Posterior vena cava (tissue), 2 donors: ENCODE measurements at regions not wholly inside any gene's neighbourhood (a gene's known extent, or its start where the extent isn't known, plus 50 kb on each side); places are given as distances from the start of the nearest gene placed in this dataset.
A peak's percentile ranks its signal among the peaks of the same experiment; 100 is the strongest.

Experiments
- DNase-seq: peaks from one replicate; pipeline ENCODE4 v3.0.0-alpha.2; 2020; ENCODE audit warnings: low spot score
- intact Hi-C, 2 donors: fragments of 100-400 bp; cut with DNase I; formaldehyde crosslinking; loops; one replicate each; pipeline versions ENCODE4 v1.14.1 to v1.14.2; 2022 to 2023
- donor health status: DM: yes; HTN: yes; CAD: no.
- donor health status: DM: yes; HTN: yes; CAD: no.

DNA sequence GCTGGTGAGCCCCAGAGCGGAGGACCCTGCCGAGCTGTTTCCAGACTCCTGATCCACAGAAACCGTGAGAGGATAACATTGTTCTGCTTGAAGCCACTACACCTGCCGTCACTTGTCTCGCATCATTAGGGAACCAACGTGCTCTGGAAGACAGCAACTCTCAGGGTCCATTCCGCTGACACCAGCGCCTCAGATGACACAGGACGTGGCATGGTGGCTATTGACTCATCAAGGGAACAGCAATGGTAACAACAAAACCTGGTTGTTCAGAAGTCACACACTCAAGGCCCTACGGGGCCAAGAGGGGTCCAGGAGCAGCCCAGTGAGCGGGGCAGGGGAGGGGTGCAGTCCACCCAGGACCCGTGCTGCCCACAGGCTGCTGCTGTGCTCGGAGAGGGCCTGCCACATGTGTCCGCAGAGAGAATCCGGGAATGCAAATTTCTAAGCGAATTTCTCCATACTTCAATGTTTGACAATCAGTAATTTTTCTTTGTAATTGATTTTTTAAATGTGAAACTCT lies 110.4 kb downstream of the TTLL2 start:
- DNase-seq = no peak
- intact Hi-C loops = no loop called here

DNA sequence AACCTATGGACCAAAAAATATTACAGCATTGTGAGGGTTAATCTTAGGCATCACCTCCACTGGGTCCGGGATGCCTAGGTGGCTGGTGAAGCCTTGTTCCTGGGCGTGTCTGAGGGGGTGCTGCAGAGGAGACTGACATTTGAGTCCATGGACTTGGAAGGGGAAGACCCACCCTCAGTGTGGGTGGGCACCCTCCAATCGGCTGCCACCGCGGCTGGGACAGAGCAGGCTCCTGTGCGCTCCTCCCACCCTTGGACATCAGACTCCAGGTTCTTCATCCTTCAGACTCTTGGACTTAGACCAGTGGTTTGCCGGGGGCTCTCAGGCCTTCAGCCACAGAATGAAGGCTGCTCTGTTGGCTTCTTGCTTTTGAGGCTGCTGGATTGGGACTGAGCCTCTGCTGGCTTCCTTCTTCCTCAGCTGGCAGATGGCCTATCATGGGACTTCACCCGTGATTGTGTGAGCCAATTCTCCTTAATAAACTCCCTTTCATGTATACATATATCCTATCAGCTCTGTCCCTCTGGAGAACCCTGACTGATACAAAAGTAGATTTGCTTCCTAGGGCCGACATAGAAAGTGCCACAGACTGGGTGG lies 113.1 kb downstream of the TTLL2 start:
- intact Hi-C loops = no loop called here
- peak; percentile 58 for DNase-seq

DNA sequence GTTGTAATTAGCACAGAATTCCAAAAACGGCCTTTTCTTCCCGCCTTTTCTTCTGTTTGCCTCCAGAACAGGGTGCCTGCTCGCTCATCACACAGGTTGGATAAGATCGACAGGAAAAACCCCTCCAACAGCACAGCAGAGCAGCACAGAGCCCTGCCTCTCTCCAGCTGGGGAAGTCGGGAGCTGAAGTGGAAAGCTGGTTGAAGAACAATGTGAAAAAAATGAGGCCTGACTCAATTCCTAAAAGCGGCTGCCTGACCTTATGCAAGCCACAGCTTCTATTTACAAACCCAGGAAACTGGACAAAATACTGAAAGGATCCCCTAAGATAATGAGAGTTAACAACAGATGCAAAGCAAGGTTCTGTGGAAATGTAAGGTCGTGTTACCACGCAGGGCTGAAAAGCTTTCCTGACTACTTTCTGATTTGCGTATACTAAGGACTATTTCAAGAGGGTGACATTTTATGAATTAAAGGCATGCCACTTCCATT lies 116.9 kb downstream of the TTLL2 start:
- DNase-seq = peak; percentile 40
- intact Hi-C loops = no loop called here

DNA sequence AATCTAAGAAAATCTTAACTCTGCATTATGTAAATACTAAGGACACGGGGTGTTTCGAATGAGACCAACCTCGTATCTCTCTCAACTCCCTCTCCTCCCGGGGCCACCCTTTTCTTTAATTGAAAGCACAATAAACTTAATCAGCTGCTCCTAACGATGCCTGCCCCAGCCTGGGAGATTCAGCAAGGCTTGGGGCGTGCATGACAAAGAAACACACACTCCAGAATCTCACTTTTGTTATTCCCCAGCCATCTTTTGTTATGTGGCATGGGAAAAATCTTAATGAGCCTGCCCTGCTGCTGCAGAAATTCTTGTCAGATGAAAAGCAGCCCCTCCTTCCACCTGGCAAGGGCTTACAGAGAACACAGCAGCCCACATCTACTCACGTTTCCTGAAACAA lies 117.4 kb downstream of the TTLL2 start:
- no peak for DNase-seq
- intact Hi-C loops = no loop called here

DNA sequence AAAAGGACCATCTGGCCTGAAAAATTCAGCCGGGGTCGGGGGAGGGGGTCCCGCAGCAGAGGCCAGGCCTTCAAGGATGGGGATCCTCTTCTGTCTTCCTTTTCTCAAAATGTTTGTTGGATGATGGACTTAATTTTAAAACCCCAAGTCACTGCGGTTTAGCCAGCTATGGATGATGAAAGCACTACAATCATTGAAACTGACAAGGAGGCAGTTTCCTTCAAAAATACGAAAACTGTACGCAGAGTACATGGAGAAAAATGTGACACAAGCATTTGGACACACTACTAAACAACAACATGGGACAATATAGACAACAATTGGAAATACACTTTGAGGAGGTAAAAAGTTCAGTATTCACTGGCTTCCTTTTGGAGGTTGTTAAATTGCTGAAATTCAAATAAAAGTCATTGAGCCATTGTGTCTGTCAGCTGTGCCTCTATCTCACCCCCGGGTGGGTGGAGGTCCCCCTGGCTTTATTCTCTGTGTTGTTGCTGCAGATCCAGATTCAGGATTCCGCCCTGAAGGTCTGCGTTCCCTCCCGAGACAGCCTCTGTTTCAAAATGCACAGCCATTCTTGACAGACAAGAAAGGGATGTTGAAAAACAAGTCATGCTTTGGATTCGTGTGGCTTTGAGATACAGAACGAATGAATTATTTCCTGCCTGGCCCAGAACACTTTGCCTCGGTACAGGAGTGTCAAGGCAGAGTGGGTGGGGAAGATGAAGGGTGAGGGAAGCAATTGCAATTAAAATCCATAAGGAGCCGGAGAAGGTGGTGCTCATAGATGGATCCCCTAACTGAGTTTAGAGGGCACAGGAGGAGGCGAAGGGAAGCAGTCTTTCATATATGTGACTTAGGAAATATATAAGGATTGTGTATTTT lies 118.2 kb downstream of the TTLL2 start:
- DNase-seq = no peak
- intact Hi-C loops = no loop called here

DNA sequence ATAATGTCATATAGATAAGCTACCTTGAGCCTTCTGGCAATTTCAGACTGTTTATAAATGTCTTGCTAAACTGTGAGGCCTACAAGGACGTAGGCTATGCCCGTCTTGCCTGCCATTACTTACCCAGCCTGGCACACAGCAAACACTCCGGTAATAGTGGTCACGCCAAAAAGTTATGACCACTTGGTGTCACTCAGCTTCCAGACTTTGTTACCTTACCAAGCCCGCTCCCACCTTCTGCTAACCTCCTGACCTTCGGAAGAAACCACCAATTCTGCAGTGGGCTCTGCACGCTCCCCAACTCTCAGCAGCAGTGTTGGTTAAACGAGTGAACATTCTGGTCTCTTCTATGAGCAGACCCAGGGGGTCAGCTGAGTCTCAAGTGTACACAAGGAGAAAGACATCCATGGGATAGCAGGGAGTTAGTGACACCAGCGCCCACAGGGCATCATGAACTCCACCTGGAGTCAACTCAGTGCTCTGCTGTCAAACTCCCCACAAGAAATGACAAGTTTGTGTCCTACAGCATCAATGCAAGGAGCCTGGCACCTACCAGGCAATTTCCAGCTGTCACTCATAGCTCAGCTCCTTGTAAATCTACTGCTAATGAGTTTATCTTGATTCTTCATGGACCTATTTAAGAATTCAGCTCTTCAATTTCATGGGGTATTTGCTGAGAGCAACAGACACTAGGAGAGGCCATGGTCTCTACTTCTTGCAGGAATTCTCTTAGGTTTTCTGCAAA lies 119.9 kb downstream of the TTLL2 start:
- peak; percentile 61 for DNase-seq
- intact Hi-C loops = no loop called here

DNA sequence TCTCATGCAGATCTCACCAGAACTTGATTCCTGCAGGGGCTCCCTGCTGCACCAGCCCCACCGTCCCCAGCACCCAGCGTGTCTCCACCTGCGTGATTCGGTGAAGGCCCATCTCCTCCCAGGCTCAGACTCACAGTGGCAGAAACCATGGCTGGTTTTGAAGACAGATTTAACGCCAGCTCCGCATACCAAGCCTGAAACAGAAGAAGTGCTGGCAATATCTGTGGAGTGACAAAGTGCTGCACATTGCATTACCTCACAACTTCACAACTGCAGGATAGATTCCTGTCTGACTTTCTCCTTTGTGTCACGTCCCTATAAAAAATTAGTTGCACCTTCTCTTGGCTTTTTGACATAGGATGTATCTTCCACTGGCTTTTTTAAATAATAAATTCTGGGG lies 120.7 kb downstream of the TTLL2 start:
- intact Hi-C loops = no loop called here
- peak; percentile 73 for DNase-seq

DNA sequence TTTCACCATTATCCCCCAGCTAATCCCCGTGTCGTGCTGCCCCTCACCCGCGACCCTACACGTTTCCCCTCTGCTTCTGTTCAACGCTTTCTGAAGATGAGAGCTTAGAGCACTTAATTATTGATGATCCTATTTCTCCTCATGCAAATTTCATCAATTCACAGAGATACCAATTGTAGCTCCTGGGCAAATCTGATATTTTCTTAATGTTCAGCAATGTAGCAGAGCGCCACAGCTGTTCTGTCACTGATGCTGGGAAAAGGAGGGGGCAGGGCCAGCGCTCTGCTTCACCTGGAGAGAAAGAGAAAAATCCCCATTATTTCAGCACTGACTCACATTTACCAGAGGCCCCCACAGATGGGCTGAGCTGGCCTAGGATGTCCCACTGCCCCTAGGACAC lies 121.2 kb downstream of the TTLL2 start:
- peak; percentile 24 for DNase-seq
- intact Hi-C loops = no loop called here

DNA sequence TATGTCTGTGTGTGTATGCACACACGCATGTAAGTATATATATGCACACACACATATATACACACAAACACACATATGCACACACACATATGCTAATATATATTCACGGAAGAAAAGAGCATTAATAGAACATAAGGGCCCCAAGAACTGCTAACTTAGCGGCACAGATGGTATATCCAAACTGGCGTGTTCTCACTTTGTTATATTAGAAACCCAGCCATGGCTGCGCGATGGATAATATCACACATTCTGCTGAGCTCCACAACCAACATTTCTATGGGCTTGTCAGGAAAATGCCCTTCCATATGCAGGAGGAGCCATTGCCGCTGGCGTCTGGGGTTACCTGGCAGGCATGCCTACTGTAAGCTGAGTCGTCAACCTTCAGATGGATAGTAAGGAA lies 122.1 kb downstream of the TTLL2 start:
- DNase-seq = no peak
- intact Hi-C loops = no loop called here

DNA sequence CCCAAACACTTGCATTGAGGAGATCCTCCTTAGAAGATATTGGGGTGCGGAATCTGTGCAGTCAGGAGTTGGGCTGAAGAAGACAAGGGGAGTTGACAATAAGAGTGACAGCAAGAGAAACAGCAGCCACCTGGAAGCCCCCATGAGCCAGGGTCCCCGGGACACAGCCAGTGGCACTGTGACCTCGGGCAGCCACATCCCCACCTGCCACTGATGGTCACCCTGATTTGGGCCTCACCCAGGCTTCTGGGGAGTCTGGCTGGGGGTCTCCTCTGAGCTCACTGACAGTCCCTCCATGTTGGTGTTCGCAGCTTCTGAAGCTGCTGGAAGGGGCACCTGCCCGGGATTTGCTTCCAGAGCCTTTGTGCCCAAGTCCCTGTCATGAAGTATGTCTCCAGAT lies 123.5 kb downstream of the TTLL2 start:
- no peak for DNase-seq
- intact Hi-C loops = no loop called here

DNA sequence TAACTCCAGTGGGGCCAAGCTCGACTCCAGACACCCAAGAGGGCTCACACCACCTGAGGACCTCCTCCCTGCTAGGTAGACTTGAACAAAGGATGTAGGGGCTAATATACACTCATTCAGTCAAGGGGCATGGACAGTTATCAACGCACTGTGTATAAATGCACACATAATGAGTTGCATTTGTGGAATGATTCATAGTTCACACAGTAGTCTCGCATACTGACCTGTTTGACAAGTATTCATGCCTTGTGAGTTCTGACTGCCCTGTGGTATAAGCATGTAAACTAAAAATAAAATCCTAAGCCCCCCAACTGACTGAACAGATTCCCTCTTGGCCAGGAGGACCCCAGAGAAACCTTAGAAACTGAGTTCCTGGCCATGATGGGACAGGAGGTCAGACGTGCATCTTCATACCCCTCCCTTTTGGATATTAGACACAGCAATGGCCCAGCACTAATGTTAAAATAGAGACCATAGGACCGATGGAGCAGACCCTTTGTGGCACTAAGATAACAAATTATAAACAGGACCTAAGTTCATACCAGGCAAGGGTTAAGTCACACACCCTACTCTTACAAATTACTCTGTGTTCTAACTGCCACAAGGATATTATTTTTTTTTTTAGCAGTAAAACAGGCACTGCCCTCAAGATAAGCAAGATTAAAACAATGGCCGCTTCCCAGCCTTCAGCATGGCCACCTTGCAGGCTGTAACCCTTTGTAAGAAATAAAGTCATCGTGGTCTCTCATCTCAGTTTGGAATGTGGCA lies 124.4 kb downstream of the TTLL2 start:
- no peak for DNase-seq
- intact Hi-C loops = no loop called here

DNA sequence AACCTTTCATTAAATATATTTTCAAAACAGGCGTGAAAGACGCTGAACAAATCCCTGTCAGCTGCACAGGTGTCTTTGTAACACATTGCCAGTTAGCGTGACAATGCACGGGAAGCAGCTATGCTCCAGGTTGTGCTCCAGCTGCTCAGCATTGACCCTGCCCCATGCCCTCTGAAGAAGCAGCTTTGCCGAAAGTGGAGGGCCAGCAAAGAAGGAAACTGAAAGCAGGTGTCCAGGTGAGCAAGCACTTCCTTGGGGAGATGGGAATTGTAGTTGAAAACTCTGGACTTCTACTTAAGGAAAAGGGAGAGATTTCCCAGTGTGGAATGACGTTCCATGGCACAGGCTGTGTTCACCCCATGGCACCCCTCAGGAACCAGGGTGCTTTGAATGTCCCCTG lies 125.7 kb downstream of the TTLL2 start:
- intact Hi-C loops = no loop called here
- no peak for DNase-seq

DNA sequence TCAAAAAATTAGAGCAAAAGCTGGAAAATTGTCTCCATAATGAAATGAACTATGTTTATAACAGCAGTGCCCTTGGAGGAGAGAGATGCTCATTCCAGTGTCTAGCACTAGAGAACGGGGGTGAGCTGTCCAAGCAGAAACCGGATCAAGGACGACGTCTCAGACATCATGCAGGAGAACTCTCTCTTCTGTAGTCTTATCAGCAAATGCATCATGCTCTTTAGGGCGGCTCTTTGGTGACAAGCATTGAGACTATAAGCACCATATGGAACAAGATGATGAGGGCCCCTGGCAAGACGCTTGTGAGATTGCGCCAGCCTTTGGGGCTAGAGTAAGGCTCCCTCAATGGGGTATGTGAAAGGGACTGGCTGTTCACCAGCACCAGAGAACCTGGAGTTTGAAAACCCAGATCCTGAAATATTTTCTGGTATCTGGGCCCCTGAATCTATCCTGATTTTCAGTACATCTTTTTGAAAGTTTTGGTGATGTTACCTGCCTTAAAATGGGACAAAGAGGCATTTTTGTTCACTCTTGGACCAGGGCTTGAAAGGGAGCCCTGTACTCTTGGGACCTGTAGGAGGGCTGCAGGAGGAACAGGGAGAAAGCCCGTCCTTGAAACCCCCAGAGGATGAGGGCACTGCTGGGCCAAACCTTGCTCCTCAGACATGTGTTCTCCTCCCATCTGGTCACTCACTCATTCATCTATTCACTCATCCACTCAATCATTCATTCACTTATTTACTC lies 127.6 kb downstream of the TTLL2 start:
- intact Hi-C loops = no loop called here
- no peak for DNase-seq

DNA sequence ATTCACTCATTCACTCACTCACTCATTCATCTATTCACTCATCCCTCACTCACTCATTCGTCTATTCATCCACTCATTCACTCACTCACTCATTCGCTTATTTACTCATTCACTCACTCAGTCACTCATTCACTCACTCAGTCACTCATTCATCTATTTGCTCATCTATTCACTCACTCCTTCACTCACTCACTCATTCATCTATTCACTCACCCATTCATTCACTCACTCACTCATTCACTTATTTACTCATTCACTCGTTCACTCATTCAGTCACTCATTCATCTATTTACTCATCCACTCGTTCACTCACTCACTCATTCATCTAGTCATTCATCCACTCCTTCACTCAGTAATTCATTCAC lies 128.2 kb downstream of the TTLL2 start:
- intact Hi-C loops = no loop called here
- DNase-seq = no peak

DNA sequence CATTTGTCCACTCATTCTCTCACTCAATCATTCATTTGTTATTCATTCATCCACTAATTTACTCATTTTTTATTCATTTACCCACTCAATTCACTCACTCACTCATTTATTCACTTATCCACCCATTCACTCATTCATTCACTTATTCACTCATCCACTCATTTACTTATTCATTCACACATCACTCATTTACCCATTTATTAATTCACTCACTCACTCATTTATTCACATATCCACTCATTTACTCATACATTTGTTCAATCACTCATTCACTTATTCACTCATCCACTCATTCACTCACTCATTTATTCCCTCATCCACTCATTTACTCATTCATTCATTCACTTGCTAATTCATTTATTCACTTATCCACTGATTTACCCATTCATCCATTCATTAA lies 129.1 kb downstream of the TTLL2 start:
- DNase-seq = no peak
- intact Hi-C loops = no loop called here

DNA sequence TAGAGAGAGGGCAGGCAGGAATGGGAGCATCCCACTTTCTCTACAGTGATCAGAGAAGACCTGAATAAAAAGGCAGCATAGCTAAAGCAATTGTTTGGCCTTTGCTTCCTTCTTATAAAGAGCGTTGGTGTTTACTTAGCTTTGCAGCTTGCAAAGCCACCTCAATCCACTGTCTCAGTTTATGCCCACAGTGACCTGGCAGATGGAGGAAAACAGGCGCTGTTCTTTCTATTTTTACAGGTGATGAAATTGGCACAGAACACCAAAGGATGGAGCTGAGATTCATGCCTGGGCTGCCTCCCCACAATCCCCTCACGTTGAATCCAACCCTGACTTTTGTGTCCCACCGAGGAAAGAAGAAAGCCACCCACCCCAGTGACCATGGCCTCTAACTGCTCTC lies 130.5 kb downstream of the TTLL2 start:
- DNase-seq = no peak
- intact Hi-C loops = no loop called here

DNA sequence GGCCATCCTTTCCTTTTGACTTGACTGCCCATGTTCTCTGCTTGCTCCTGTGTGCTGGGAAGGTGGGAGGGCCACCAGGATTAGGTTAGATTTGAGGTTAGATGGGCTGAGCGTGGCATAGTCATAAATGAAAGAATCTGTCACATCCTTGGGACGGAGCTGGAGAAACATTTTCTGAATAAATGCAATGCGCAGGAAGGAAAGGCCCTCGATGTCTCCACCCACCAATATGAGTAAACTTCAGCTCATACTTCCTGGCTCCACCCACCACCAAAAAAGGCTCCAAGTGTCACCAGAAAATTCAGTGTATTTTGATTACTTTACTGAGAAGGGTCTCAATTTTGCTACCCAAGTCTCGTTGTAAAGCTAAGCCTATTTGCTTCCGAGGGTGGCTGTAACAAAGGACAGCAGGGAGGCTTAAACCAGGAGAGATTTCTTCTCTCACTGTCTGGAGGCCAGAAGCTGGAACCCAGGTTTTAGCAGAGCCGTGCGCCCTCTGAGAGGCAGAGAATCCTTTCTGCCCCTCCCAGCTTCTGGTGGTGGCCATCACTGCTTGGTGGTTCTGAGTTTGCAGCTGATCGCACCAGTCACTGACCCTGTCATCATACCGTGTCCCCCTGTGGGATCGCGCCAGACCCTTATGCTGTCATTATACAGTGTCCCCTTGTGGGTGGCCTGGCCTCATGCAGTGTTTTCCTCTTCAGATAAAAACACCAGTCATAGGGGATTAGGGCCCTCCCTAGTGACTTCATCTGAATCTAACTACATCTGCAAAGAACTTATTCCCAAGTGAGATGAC lies 137.8 kb downstream of the TTLL2 start:
- no peak for DNase-seq
- intact Hi-C loops = no loop called here

DNA sequence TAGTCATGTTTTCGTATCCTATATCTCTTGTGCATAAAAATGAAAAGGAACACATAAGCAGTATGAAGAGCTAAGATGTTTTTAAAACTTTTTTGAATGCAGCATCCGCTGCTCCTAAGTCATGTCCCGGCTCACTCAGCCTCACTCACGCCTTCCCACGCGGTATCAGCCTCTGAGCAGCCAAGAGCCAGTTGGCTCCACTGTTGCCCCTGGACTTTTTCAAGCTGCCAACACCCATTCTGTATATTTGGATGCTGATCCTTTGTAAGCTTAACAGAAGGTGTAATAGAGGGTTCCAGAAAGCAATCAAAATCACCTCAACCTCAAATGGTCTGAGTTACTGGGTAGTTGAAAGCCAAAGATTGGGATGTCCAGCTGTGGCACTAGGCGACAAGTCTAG lies 139.3 kb downstream of the TTLL2 start:
- DNase-seq = no peak
- intact Hi-C loops = no loop called here
